ENCODE measurements at regions not wholly inside any gene's neighbourhood (a gene's known extent, or its start where the extent isn't known, plus 50 kb on each side); places are given as distances from the start of the nearest gene placed in this dataset.

GRCh38 chr7:156257904-156258303 is 382.7 kb upstream of the RNF32 start:
- TF ChIP-seq CTCF (IDR thresholded peaks at IDR 0.05), result no peak
- Histone ChIP-seq H3K4me3 (ENCODE audit: low read length) (no peak overlapping the region), H3K36me3 (ENCODE audit: insufficient read depth, low read length) (no peaks in the 10 kb centered on the region), H3K27ac (ENCODE audit: low read depth in 1 of 2, low read length in 2 of 2) (no peak overlapping the region), H3K27me3 (ENCODE audit: control insufficient read depth in 1 of 2, insufficient read depth in 2 of 2, low read length in 2 of 2) (no peaks in the 10 kb centered on the region), H3K4me1 (ENCODE audit: insufficient read depth, low read length) (no peaks in the 10 kb centered on the region), H3K9me3 (ENCODE audit: control insufficient read depth in 1 of 2, insufficient read depth in 1 of 2, low read length in 2 of 2) (no peaks in the 10 kb centered on the region)
- Mint-ChIP-seq H3K4me1 (ENCODE audit: low read depth) (no peaks in the 10 kb centered on the region), H3K9me3 (no peaks in the 10 kb centered on the region), H3K27ac (no peak overlapping the region), H3K36me3 (ENCODE audit: low read depth) (no peaks in the 10 kb centered on the region), H3K27me3 (peaks cover 13% of the 10 kb centered on the region), H3K4me3 (no peak overlapping the region)
- POLR2A ChIA-PET, result no interaction called here
- DNase-seq (no peak), ATAC-seq (ENCODE audit: poor library complexity) (no peak)
- CTCF ChIA-PET, result no interaction called here
- intact Hi-C loops (cut with DNase I, micrococcal nuclease), result no loop called here

- Mint-ChIP-seq H3K27ac (no peak overlapping the region), H3K36me3 (ENCODE audit: low read depth) (no peaks in the 10 kb centered on the region), H3K27me3 (peaks cover 22% of the 10 kb centered on the region), H3K9me3 (no peaks in the 10 kb centered on the region), H3K4me1 (ENCODE audit: low read depth) (no peaks in the 10 kb centered on the region), H3K4me3 (no peak overlapping the region)
- POLR2A ChIA-PET, result no interaction called here
- Histone ChIP-seq H3K27ac (ENCODE audit: low read depth in 1 of 2, low read length in 2 of 2) (no peak overlapping the region), H3K27me3 (ENCODE audit: control insufficient read depth in 1 of 2, insufficient read depth in 2 of 2, low read length in 2 of 2) (no peaks in the 10 kb centered on the region), H3K36me3 (ENCODE audit: insufficient read depth, low read length) (no peaks in the 10 kb centered on the region), H3K4me3 (ENCODE audit: low read length) (no peak overlapping the region), H3K9me3 (ENCODE audit: control insufficient read depth in 1 of 2, insufficient read depth in 1 of 2, low read length in 2 of 2) (no peaks in the 10 kb centered on the region), H3K4me1 (ENCODE audit: insufficient read depth, low read length) (no peaks in the 10 kb centered on the region)
- intact Hi-C loops (cut with DNase I, micrococcal nuclease), result no loop called here
- DNase-seq, result no peak
- TF ChIP-seq CTCF (IDR thresholded peaks at IDR 0.05), result no peak
- CTCF ChIA-PET, result no interaction called here
- ATAC-seq (ENCODE audit: poor library complexity), result no peak
Observed at GRCh38 chr7:156255635-156256034, 384.9 kb upstream of the RNF32 start.

GRCh38 chr7:156251861-156252260 is 388.7 kb upstream of the RNF32 start:
- CTCF ChIA-PET, result no interaction called here
- no peak overlapping the region for H3K4me3 ChIP-seq (ENCODE audit: low read length)
- no peak for ATAC-seq (ENCODE audit: poor library complexity)
- H3K4me1 Mint-ChIP-seq (ENCODE audit: low read depth), result no peaks in the 10 kb centered on the region
- H3K9me3 Mint-ChIP-seq, result no peaks in the 10 kb centered on the region
- H3K27ac ChIP-seq (ENCODE audit: low read depth in 1 of 2, low read length in 2 of 2), result no peak overlapping the region
- DNase-seq, result no peak
- peaks cover 56% of the 10 kb centered on the region for H3K27me3 Mint-ChIP-seq
- H3K4me1 ChIP-seq (ENCODE audit: insufficient read depth, low read length), result no peaks in the 10 kb centered on the region
- peaks cover 0 to 6% of the 10 kb centered on the region in 2 experiments for H3K27me3 ChIP-seq (ENCODE audit: control insufficient read depth in 1 of 2, insufficient read depth in 2 of 2, low read length in 2 of 2)
- no peak for TF ChIP-seq CTCF (IDR thresholded peaks at IDR 0.05)
- no peaks in the 10 kb centered on the region for H3K36me3 Mint-ChIP-seq (ENCODE audit: low read depth)
- no peaks in the 10 kb centered on the region for H3K36me3 ChIP-seq (ENCODE audit: insufficient read depth, low read length)
- POLR2A ChIA-PET, result no interaction called here
- H3K9me3 ChIP-seq (ENCODE audit: control insufficient read depth in 1 of 2, insufficient read depth in 1 of 2, low read length in 2 of 2), result no peaks in the 10 kb centered on the region
- H3K27ac Mint-ChIP-seq, result no peak overlapping the region
- intact Hi-C loops (cut with DNase I, micrococcal nuclease), result no loop called here
- H3K4me3 Mint-ChIP-seq, result no peak overlapping the region

All from CD4-positive, alpha-beta T cell (primary cell).